Vagina (tissue), 2 donors: ENCODE measurements at regions not wholly inside any gene's neighbourhood (a gene's known extent, or its start where the extent isn't known, plus 50 kb on each side); places are given as distances from the start of the nearest gene placed in this dataset.

ENCODE experiments used
- DNase-seq, 2 donors: peaks; one replicate each; pipeline ENCODE4 v3.0.0-alpha.2; 2017; ENCODE audit errors: extremely low spot score in 2 of 2
- H3K27ac ChIP-seq: fragments of 200-600 bp; sonication (generic); one replicate; pipeline ENCODE4 v1.5.1; 2019
- H3K27me3 ChIP-seq: fragments of 200-600 bp; sonication (generic); one replicate; pipeline ENCODE4 v1.5.1; 2019
- H3K36me3 ChIP-seq, 2 donors: fragments of 200-600 bp; sonication (generic); one replicate each; pipeline ENCODE4 v1.5.1; 2017 to 2019
- H3K4me1 ChIP-seq: fragments of 200-600 bp; sonication (generic); one replicate; pipeline ENCODE4 v1.5.1; 2019
- H3K4me3 ChIP-seq, 2 donors: fragments of 200-600 bp; sonication (generic); 1 replicate in 1 of 2; 2 replicates in 1 of 2; pipeline ENCODE4 v1.5.1; 2016 to 2019
- H3K9me3 ChIP-seq: fragments of 200-600 bp; sonication (generic); one replicate; pipeline ENCODE4 v1.5.1; 2019
- POLR2A ChIP-seq, 2 donors: fragments of 450-650 bp; IDR thresholded peaks; one replicate each; pipeline ENCODE4 v1.6.1; 2017; ENCODE audit warnings: antibody characterized with exemption in 2 of 2, mild to moderate bottlenecking in 2 of 2, moderate library complexity in 2 of 2
- POLR2AphosphoS5 ChIP-seq, 2 donors: sonication (generic); formaldehyde crosslinking; IDR thresholded peaks; one replicate each; pipeline ENCODE4 v1.9.0; 2017; ENCODE audit warnings: antibody characterized with exemption in 2 of 2, mild to moderate bottlenecking in 2 of 2, low read depth in 1 of 2; ENCODE audit not compliant: insufficient read depth in 1 of 2
- intact Hi-C: fragments of 100-400 bp; cut with DNase I; formaldehyde crosslinking; loops from one replicate; pipeline ENCODE4 v1.15.1; 2023
- TF ChIP-seq, protein P1 (sequence below), 3 experiments: fragments of 450-650 bp in 2 of 3; fragments of 200-600 bp in 1 of 3; sonication (generic) in 1 of 3; IDR thresholded peaks; one replicate each; pipeline ENCODE4 v1.5.1; 2017 to 2019; ENCODE audit warnings: antibody characterized with exemption in 3 of 3, mild to moderate bottlenecking in 2 of 3, moderate library complexity in 2 of 3

DNA sequence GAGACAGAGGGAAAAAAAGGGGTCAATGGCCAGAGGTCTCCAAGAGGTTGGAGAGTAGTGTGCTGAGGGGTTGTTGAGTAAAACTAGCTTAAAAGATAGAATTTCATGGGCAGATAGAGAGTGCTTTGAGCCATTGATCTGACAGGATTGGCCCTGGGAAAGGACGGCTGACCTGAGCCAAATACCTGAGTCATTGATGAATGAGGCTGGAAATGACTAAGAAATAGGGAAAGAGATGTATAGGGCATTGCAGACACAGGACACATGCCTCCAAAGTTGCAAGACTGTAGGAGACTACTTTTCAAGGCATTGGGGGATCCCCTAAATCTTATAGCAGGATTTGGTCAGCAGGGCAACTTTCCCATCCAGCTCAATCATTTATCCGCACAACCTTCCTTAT is 168.7 kb downstream of the ABCC12 start:
- TF ChIP-seq POLR2A (IDR thresholded peaks at IDR 0.05) (no peak), POLR2AphosphoS5 (IDR thresholded peaks at IDR 0.05; ENCODE audit: insufficient read depth in 1 of 2, low read depth in 1 of 2) (no peak)
- TF ChIP-seq, protein P1, sequence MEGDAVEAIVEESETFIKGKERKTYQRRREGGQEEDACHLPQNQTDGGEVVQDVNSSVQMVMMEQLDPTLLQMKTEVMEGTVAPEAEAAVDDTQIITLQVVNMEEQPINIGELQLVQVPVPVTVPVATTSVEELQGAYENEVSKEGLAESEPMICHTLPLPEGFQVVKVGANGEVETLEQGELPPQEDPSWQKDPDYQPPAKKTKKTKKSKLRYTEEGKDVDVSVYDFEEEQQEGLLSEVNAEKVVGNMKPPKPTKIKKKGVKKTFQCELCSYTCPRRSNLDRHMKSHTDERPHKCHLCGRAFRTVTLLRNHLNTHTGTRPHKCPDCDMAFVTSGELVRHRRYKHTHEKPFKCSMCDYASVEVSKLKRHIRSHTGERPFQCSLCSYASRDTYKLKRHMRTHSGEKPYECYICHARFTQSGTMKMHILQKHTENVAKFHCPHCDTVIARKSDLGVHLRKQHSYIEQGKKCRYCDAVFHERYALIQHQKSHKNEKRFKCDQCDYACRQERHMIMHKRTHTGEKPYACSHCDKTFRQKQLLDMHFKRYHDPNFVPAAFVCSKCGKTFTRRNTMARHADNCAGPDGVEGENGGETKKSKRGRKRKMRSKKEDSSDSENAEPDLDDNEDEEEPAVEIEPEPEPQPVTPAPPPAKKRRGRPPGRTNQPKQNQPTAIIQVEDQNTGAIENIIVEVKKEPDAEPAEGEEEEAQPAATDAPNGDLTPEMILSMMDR (IDR thresholded peaks at IDR 0.05), result no peak
- DNase-seq, result peak in 1 of 2 donors; percentile 12
- H3K36me3 ChIP-seq, result no peaks in the 10 kb centered on the region
- no peaks in the 10 kb centered on the region for H3K27me3 ChIP-seq
- intact Hi-C loops, result no loop called here
- no peaks in the 10 kb centered on the region for H3K4me1 ChIP-seq
- no peaks in the 10 kb centered on the region for H3K9me3 ChIP-seq
- no peak overlapping the region for H3K4me3 ChIP-seq
- no peak overlapping the region for H3K27ac ChIP-seq

DNA sequence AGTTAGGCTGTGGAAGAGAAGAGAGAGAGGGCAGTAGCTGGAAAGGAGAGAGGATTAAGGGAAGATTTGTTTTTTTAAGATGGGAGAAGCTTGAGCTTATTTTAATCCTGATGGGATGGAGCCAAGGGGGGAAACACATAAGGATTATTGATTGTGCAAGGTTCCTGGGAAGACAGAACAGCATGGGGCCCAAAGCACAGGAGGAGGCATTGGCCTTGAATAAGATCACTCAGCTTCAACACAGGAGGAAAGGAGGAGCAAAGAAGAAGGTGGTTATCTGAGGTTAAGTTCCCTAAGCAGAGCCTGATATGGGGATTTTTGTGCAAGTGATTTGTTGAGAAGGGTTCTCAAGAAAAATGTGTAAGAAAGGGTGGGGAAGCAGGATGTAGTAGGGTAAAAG is 169.8 kb downstream of the ABCC12 start:
- intact Hi-C loops, result no loop called here
- no peak for DNase-seq
- Histone ChIP-seq H3K27ac (no peak overlapping the region), H3K4me3 (no peak overlapping the region), H3K27me3 (no peaks in the 10 kb centered on the region), H3K4me1 (no peaks in the 10 kb centered on the region), H3K36me3 (no peaks in the 10 kb centered on the region), H3K9me3 (no peaks in the 10 kb centered on the region)
- TF ChIP-seq POLR2A (IDR thresholded peaks at IDR 0.05) (no peak), POLR2AphosphoS5 (IDR thresholded peaks at IDR 0.05; ENCODE audit: insufficient read depth in 1 of 2, low read depth in 1 of 2) (no peak)
- TF ChIP-seq, protein P1 (IDR thresholded peaks at IDR 0.05), result no peak

DNA sequence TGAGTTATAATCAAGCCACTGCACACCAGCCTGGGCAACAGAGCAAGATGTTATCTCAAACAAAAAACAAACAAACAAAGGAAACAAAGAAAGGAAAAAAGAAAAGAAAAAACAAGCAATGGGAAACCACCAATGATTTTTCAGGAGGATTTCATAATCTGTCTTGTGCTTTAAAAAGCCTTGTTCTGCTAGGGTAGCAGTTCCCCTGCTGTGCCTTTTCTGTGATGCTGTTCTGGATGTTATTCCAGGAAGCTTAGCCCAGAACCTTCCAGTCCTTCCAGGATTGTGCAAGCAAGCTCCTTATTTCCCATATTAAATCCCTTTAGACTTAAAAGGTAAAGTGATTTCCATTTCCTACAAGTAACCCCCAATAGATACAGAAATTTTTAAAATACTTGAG is 171.1 kb downstream of the ABCC12 start:
- intact Hi-C loops, result no loop called here
- Histone ChIP-seq H3K27me3 (no peaks in the 10 kb centered on the region), H3K4me3 (no peak overlapping the region), H3K36me3 (no peaks in the 10 kb centered on the region), H3K27ac (no peak overlapping the region), H3K4me1 (no peaks in the 10 kb centered on the region), H3K9me3 (no peaks in the 10 kb centered on the region)
- no peak for DNase-seq
- TF ChIP-seq POLR2AphosphoS5 (IDR thresholded peaks at IDR 0.05; ENCODE audit: insufficient read depth in 1 of 2, low read depth in 1 of 2), result no peak

DNA sequence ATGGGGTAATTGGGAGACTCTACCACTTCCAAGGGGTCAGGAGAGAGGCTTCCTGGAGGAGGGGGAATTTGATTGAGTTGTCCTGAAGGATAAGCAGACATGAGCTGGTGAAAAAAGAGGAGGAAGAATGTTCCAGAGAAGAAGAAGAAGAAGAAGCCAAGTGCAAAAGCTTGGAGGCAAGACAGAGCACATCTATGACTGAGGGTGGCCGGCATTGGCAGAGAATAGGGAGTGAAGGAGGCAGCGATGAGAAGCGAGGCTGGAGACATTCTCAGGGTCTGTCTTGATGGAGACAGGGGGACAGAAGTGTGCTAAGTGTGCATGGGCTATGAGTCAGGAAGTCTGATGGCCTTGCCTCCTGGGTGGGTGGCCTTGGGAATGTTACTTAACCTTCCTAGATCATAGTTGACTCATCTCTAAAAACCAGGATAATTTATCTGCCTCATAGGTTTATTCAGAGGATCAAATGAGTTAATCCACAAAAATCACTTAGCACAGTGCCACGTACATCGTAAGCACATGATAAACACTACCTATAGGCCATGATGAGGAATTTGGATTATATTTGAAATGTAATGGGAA is 171.7 kb downstream of the ABCC12 start:
- intact Hi-C loops, result no loop called here

DNA sequence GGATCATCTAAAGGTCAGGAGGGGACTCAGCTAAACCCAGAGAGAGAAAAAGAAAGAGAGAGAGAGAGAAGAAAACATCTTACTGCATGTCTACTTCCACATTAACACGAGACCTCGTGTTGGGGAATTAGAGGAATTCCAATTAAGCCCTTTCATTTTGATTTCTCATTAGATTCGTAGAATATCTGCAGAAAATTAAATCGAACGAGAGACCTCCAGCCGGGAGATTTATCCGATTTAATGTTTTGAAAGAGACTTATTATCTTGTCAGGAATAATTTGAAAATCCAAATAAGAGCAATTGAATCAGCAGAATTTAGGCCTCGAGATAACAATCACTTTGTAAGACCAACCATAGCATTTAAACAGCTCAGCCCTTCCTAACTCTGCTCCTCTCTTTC is 175.6 kb downstream of the ABCC12 start:
- DNase-seq, result no peak
- Histone ChIP-seq H3K27me3 (no peaks in the 10 kb centered on the region), H3K36me3 (no peaks in the 10 kb centered on the region), H3K27ac (no peak overlapping the region), H3K4me1 (no peaks in the 10 kb centered on the region), H3K4me3 (no peak overlapping the region), H3K9me3 (no peaks in the 10 kb centered on the region)
- intact Hi-C loops, result no loop called here
- no peak for TF ChIP-seq POLR2AphosphoS5 (IDR thresholded peaks at IDR 0.05; ENCODE audit: insufficient read depth in 1 of 2, low read depth in 1 of 2)
- TF ChIP-seq, protein P1 (IDR thresholded peaks at IDR 0.05), result no peak
- TF ChIP-seq POLR2A (IDR thresholded peaks at IDR 0.05), result no peak

More for the DNA sequence above, 171.7 kb downstream of the ABCC12 start:
- no peak overlapping the region for H3K27ac ChIP-seq
- no peaks in the 10 kb centered on the region for H3K4me1 ChIP-seq
- H3K36me3 ChIP-seq, result no peaks in the 10 kb centered on the region
- H3K4me3 ChIP-seq, result no peak overlapping the region
- TF ChIP-seq, protein P1 (IDR thresholded peaks at IDR 0.05), result no peak
- TF ChIP-seq POLR2A (IDR thresholded peaks at IDR 0.05) (no peak), POLR2AphosphoS5 (IDR thresholded peaks at IDR 0.05; ENCODE audit: insufficient read depth in 1 of 2, low read depth in 1 of 2) (no peak)
- H3K27me3 ChIP-seq, result no peaks in the 10 kb centered on the region
- DNase-seq, result no peak
- H3K9me3 ChIP-seq, result no peaks in the 10 kb centered on the region
